HepG2 (cell line): ENCODE measurements at regions not wholly inside any gene's neighbourhood (a gene's known extent, or its start where the extent isn't known, plus 50 kb on each side); places are given as distances from the start of the nearest gene placed in this dataset.

Experiments used
- ATF2 ChIP-seq: sonication (generic); formaldehyde crosslinking; IDR thresholded peaks from 2 replicates; pipeline ENCODE4 v1.4.0; 2020; ENCODE audit warnings: missing genetic modification reagents
- FOXA1 ChIP-seq, 2 experiments: fragments of 450-650 bp in 1 of 2; sonication (generic) in 1 of 2; formaldehyde crosslinking in 1 of 2; IDR thresholded peaks; 2 replicates each; pipeline versions ENCODE4 v1.4.0 to v1.6.1; 2016 to 2020; ENCODE audit warnings: missing genetic modification reagents in 1 of 2
- FOXJ3 ChIP-seq: sonication (generic); formaldehyde crosslinking; IDR thresholded peaks from 2 replicates; pipeline ENCODE4 v1.4.0; 2020; ENCODE audit warnings: missing genetic modification reagents, mild to moderate bottlenecking, borderline replicate concordance
- FOXK1 ChIP-seq: sonication (generic); formaldehyde crosslinking; IDR thresholded peaks from 2 replicates; pipeline ENCODE4 v1.4.0; 2020; ENCODE audit warnings: low read depth, missing genetic modification reagents, borderline replicate concordance
- GATA4 ChIP-seq: sonication (generic); IDR thresholded peaks from 2 replicates; pipeline ENCODE4 v1.6.1; 2016; ENCODE audit warnings: antibody characterized with exemption, low read depth, borderline replicate concordance
- GFI1 ChIP-seq: sonication (generic); formaldehyde crosslinking; IDR thresholded peaks from 2 replicates; pipeline ENCODE4 v1.5.0; 2020; ENCODE audit warnings: missing genetic modification reagents, mild to moderate bottlenecking, borderline replicate concordance
- GTF3A ChIP-seq: sonication (generic); formaldehyde crosslinking; conservative IDR thresholded peaks from 2 replicates; pipeline ENCODE4 v1.4.0; 2020; ENCODE audit warnings: mild to moderate bottlenecking, missing genetic modification reagents
- HDAC2 ChIP-seq: sonication (generic); formaldehyde crosslinking; IDR thresholded peaks from 2 replicates; pipeline ENCODE4 v1.4.0; 2020; ENCODE audit warnings: missing genetic modification reagents
- HOMEZ ChIP-seq: IDR thresholded peaks from 2 replicates; pipeline ENCODE4 v1.6.1; 2016; ENCODE audit warnings: low read depth
- KDM2A ChIP-seq: sonication (generic); formaldehyde crosslinking; IDR thresholded peaks from 2 replicates; pipeline ENCODE4 v1.4.0; 2020; ENCODE audit warnings: low read depth, missing genetic modification reagents, borderline replicate concordance
- KDM3A ChIP-seq: IDR thresholded peaks from 2 replicates; pipeline ENCODE4 v1.6.1; 2018; ENCODE audit warnings: low read depth, missing compliant biosample characterization
- KLF11 ChIP-seq: IDR thresholded peaks from 2 replicates; pipeline ENCODE4 v1.6.1; 2016; ENCODE audit warnings: missing compliant biosample characterization
- MEIS1 ChIP-seq: sonication (generic); formaldehyde crosslinking; IDR thresholded peaks from 2 replicates; pipeline ENCODE4 v1.9.0; 2021; ENCODE audit warnings: mild to moderate bottlenecking, missing genetic modification reagents, moderate library complexity, borderline replicate concordance
- NR2C2 ChIP-seq: sonication (generic); formaldehyde crosslinking; IDR thresholded peaks from 2 replicates; pipeline ENCODE4 v1.4.0; 2020; ENCODE audit warnings: missing genetic modification reagents, mild to moderate bottlenecking, moderate library complexity, borderline replicate concordance
- PTBP1 ChIP-seq: fragments of 200-400 bp; formaldehyde crosslinking; IDR thresholded peaks from 2 replicates; pipeline ENCODE4 v1.6.1; 2018; ENCODE audit warnings: low read length, low read depth; ENCODE audit not compliant: poor library complexity, severe bottlenecking
- SKI ChIP-seq: fragments of 450-650 bp; IDR thresholded peaks from one replicate; pipeline ENCODE4 v1.6.1; 2018; ENCODE audit warnings: mild to moderate bottlenecking; ENCODE audit not compliant: partially characterized antibody
- TARDBP ChIP-seq: sonication (generic); formaldehyde crosslinking; IDR thresholded peaks from 2 replicates; pipeline ENCODE4 v1.8.0; 2022; ENCODE audit warnings: mild to moderate bottlenecking, missing genetic modification reagents
- YY1 ChIP-seq: IDR thresholded peaks from 2 replicates; pipeline ENCODE4 v1.6.1; 2011; ENCODE audit warnings: low read length, low read depth, moderate library complexity, mild to moderate bottlenecking; ENCODE audit not compliant: insufficient read depth, insufficient replicate concordance
- ZFAT ChIP-seq: sonication (generic); formaldehyde crosslinking; conservative IDR thresholded peaks from 2 replicates; pipeline ENCODE4 v1.8.1; 2023; ENCODE audit warnings: missing genetic modification reagents, inconsistent platforms
- ZFP90 ChIP-seq: sonication (generic); formaldehyde crosslinking; IDR thresholded peaks from 2 replicates; pipeline ENCODE4 v1.8.0; 2022; ENCODE audit warnings: missing genetic modification reagents, mild to moderate bottlenecking, inconsistent platforms, borderline replicate concordance
- ZFY ChIP-seq: sonication (generic); formaldehyde crosslinking; IDR thresholded peaks from 2 replicates; pipeline ENCODE4 v1.4.0; 2020; ENCODE audit warnings: missing genetic modification reagents
- ZMAT5 ChIP-seq: sonication (generic); formaldehyde crosslinking; IDR thresholded peaks from 2 replicates; pipeline ENCODE4 v1.5.0; 2020; ENCODE audit warnings: mild to moderate bottlenecking, low read depth, missing genetic modification reagents, borderline replicate concordance
- ZNF672 ChIP-seq: sonication (generic); formaldehyde crosslinking; IDR thresholded peaks from 2 replicates; pipeline ENCODE4 v1.8.1; 2022; ENCODE audit warnings: missing genetic modification reagents
- ZNF782 ChIP-seq: sonication (generic); formaldehyde crosslinking; IDR thresholded peaks from 2 replicates; pipeline ENCODE4 v1.4.0; 2020; ENCODE audit warnings: missing genetic modification reagents, mild to moderate bottlenecking, borderline replicate concordance
- TF ChIP-seq, protein P1 (sequence below): sonication (generic); formaldehyde crosslinking; IDR thresholded peaks from 2 replicates; pipeline ENCODE4 v1.4.0; 2020; ENCODE audit warnings: missing genetic modification reagents, borderline replicate concordance

DNA sequence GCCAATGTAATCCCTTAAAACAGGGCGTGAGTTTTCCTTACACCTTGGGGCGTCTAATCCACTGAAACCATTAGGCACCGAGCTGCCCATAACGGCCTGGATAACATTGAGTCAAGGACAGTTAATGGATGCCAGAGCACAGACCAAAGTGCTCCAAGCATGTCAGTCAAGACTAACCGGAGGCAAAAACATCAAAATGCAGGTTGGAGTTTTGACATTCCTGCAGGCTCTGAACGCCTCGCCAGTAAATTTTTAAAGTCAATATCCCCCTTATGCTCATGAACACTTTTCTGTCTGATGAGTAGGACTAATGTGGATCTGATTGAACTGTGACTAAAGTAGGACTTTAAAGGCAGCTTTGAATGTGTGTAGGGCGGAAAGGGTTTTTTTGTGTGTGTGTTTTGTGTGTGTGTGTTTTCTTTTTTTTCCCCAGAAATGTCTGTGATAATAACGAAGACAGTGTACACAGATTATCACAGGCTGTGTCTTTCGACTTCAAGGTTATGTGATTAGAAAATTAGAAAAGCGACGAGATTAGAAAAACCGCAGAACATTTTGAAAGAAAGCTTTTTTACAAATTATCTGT is 194.2 kb upstream of the PROX1 start (continued):
- TF ChIP-seq ATF2 (CRISPR knock-in tag) (peak; percentile 26; the same call in 1 of the 2 replicates), PTBP1 (no peak), HDAC2 (peak; percentile 79), ZNF782 (no peak), KLF11 (CRISPR knock-in tag) (0 out of 2 replicates have a peak, but pooled peaks have one; percentile 22), FOXA1 (IDR thresholded peaks at IDR 0.05) (no peak), FOXA1 (CRISPR knock-in tag; IDR thresholded peaks at IDR 0.05) (peak; percentile 64), NR2C2 (CRISPR knock-in tag) (no peak), ZFY (peak; percentile 35; the same call in 1 of the 2 replicates), HOMEZ (CRISPR knock-in tag) (peak; percentile 54; the same call in 1 of the 2 replicates), ZNF672 (no peak), GFI1 (CRISPR knock-in tag) (peak; percentile 60; the same call in 1 of the 2 replicates), GATA4 (peak; percentile 79), SKI (no peak), KDM2A (CRISPR knock-in tag) (0 out of 2 replicates have a peak, but pooled peaks have one; percentile 35), ZFP90 (CRISPR knock-in tag) (no peak), MEIS1 (CRISPR knock-in tag) (peak; percentile 78), GTF3A (CRISPR knock-in tag) (no peak), YY1 (peak; percentile 36), ZFAT (CRISPR knock-in tag) (no peak), KDM3A (no peak), ZMAT5 (CRISPR knock-in tag) (no peak), FOXJ3 (CRISPR knock-in tag) (peak; percentile 70; the same call in 1 of the 2 replicates), TARDBP (CRISPR knock-in tag) (0 out of 2 replicates have a peak, but pooled peaks have one; percentile 58), FOXK1 (no peak)
- TF ChIP-seq, protein P1, sequence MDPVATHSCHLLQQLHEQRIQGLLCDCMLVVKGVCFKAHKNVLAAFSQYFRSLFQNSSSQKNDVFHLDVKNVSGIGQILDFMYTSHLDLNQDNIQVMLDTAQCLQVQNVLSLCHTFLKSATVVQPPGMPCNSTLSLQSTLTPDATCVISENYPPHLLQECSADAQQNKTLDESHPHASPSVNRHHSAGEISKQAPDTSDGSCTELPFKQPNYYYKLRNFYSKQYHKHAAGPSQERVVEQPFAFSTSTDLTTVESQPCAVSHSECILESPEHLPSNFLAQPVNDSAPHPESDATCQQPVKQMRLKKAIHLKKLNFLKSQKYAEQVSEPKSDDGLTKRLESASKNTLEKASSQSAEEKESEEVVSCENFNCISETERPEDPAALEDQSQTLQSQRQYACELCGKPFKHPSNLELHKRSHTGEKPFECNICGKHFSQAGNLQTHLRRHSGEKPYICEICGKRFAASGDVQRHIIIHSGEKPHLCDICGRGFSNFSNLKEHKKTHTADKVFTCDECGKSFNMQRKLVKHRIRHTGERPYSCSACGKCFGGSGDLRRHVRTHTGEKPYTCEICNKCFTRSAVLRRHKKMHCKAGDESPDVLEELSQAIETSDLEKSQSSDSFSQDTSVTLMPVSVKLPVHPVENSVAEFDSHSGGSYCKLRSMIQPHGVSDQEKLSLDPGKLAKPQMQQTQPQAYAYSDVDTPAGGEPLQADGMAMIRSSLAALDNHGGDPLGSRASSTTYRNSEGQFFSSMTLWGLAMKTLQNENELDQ = no peak
